Loucy (cell line): ENCODE measurements at regions not wholly inside any gene's neighbourhood (a gene's known extent, or its start where the extent isn't known, plus 50 kb on each side); places are given as distances from the start of the nearest gene placed in this dataset.

Experiments
- H2AFZ ChIP-seq: fragments of 200-600 bp; sonication (generic); 2 replicates; pipeline ENCODE4 v1.6.0; 2016; ENCODE audit warnings: antibody characterized with exemption, mild to moderate bottlenecking, low read length, moderate library complexity
- H3F3A ChIP-seq: fragments of 200-600 bp; 2 replicates; pipeline ENCODE4 v1.6.0; 2016; ENCODE audit warnings: antibody characterized with exemption, low read depth, mild to moderate bottlenecking
- H3K27me3 ChIP-seq: fragments of 200-600 bp; sonication (generic); 2 replicates; pipeline ENCODE4 v1.6.1; 2014; ENCODE audit warnings: low read length, mild to moderate bottlenecking; ENCODE audit not compliant: insufficient read depth, poor library complexity, severe bottlenecking
- H3K36me3 ChIP-seq: fragments of 200-600 bp; sonication (generic); 2 replicates; pipeline ENCODE4 v1.6.1; 2016; ENCODE audit warnings: low read length; ENCODE audit not compliant: insufficient read depth
- H3K4me1 ChIP-seq: fragments of 200-600 bp; sonication (generic); 2 replicates; pipeline ENCODE4 v1.5.1; 2014; ENCODE audit warnings: low read length, mild to moderate bottlenecking; ENCODE audit not compliant: insufficient read depth, poor library complexity, severe bottlenecking
- H3K4me2 ChIP-seq: fragments of 200-600 bp; sonication (generic); 2 replicates; pipeline ENCODE4 v1.6.0; 2014; ENCODE audit warnings: antibody characterized with exemption, low read length, low read depth, mild to moderate bottlenecking; ENCODE audit not compliant: poor library complexity, severe bottlenecking
- H3K4me3 ChIP-seq: fragments of 200-600 bp; sonication (generic); 2 replicates; pipeline ENCODE4 v1.5.1; 2014; ENCODE audit warnings: low read length, mild to moderate bottlenecking, mixed read lengths; ENCODE audit not compliant: poor library complexity, severe bottlenecking
- H3K79me2 ChIP-seq: fragments of 200-600 bp; sonication (generic); 2 replicates; pipeline ENCODE4 v1.6.1; 2014; ENCODE audit warnings: low read length; ENCODE audit not compliant: insufficient read depth
- H3K9ac ChIP-seq: fragments of 200-600 bp; sonication (generic); 2 replicates; pipeline ENCODE4 v1.6.0; 2014; ENCODE audit warnings: mild to moderate bottlenecking, low read depth, low read length, moderate library complexity; ENCODE audit not compliant: poor library complexity, severe bottlenecking
- H3K9me2 ChIP-seq: fragments of 200-600 bp; sonication (generic); replicated peaks from 2 replicates; pipeline ENCODE4 v1.6.1; 2016; ENCODE audit warnings: low read depth, low read length, mixed read lengths
- H3K9me3 ChIP-seq: fragments of 200-600 bp; sonication (generic); 2 replicates; pipeline ENCODE4 v1.6.1; 2014; ENCODE audit warnings: mild to moderate bottlenecking, antibody characterized with exemption, low read length, low read depth; ENCODE audit not compliant: insufficient read depth
- H4K20me1 ChIP-seq: fragments of 200-600 bp; sonication (generic); 2 replicates; pipeline ENCODE4 v1.6.0; 2014; ENCODE audit warnings: antibody characterized with exemption, low read length, mild to moderate bottlenecking; ENCODE audit not compliant: insufficient read depth, poor library complexity, severe bottlenecking
- CTCF ChIP-seq: fragments of 200-600 bp; sonication (generic); conservative IDR thresholded peaks from 2 replicates; pipeline ENCODE4 v1.5.1; 2014; ENCODE audit warnings: mild to moderate bottlenecking, antibody characterized with exemption, low read length
- EZH2phosphoT487 ChIP-seq: fragments of 200-600 bp; IDR thresholded peaks from 2 replicates; pipeline ENCODE4 v1.6.1; 2018; ENCODE audit warnings: antibody characterized with exemption, mild to moderate bottlenecking, moderate library complexity, borderline replicate concordance

- Histone ChIP-seq H3K4me1 (no peaks in the 10 kb centered on the region), H3K9ac (no peak overlapping the region), H3K9me2 (no peaks in the 10 kb centered on the region), H2AFZ (no peak overlapping the region), H3K36me3 (no peaks in the 10 kb centered on the region), H3K4me2 (no peak overlapping the region), H3F3A (no peaks in the 10 kb centered on the region), H3K27me3 (no peaks in the 10 kb centered on the region), H3K79me2 (no peaks in the 10 kb centered on the region), H4K20me1 (no peaks in the 10 kb centered on the region), H3K9me3 (no peaks in the 10 kb centered on the region), H3K4me3 (no peak overlapping the region)
- TF ChIP-seq CTCF: no peak
- no peak for TF ChIP-seq EZH2phosphoT487
These were observed 307.2 kb downstream of the ATP23 start for GRCh38 chr12:58248599-58248998.

GRCh38 chr12:58249610-58250009, 308.2 kb downstream of the ATP23 start:
- TF ChIP-seq CTCF: no peak
- no peak for TF ChIP-seq EZH2phosphoT487
- no peaks in the 10 kb centered on the region for H3K9me3 ChIP-seq
- H3K36me3 ChIP-seq: no peaks in the 10 kb centered on the region

GRCh38 chr12:58250077-58250476, 308.7 kb downstream of the ATP23 start:
- no peak overlapping the region for H3K4me2 ChIP-seq
- H3K27me3 ChIP-seq: no peaks in the 10 kb centered on the region
- H3K9me2 ChIP-seq: no peaks in the 10 kb centered on the region
- no peaks in the 10 kb centered on the region for H4K20me1 ChIP-seq
- no peaks in the 10 kb centered on the region for H3K36me3 ChIP-seq
- no peaks in the 10 kb centered on the region for H3K9me3 ChIP-seq
- H2AFZ ChIP-seq: no peak overlapping the region
- no peaks in the 10 kb centered on the region for H3F3A ChIP-seq
- no peaks in the 10 kb centered on the region for H3K4me1 ChIP-seq
- H3K79me2 ChIP-seq: no peaks in the 10 kb centered on the region
- no peak overlapping the region for H3K9ac ChIP-seq
- no peak overlapping the region for H3K4me3 ChIP-seq
- TF ChIP-seq EZH2phosphoT487 (no peak), CTCF (no peak)

More at GRCh38 chr12:58249610-58250009, 308.2 kb downstream of the ATP23 start:
- Histone ChIP-seq H3K79me2 (no peaks in the 10 kb centered on the region), H3K4me3 (no peak overlapping the region), H3K27me3 (no peaks in the 10 kb centered on the region), H3K9me2 (no peaks in the 10 kb centered on the region), H3F3A (no peaks in the 10 kb centered on the region), H3K9ac (no peak overlapping the region), H3K4me2 (no peak overlapping the region), H2AFZ (no peak overlapping the region), H3K4me1 (no peaks in the 10 kb centered on the region), H4K20me1 (no peaks in the 10 kb centered on the region)
